HG03196 (cell line): ENCODE measurements at regions not wholly inside any gene's neighbourhood (a gene's known extent, or its start where the extent isn't known, plus 50 kb on each side); places are given as distances from the start of the nearest gene placed in this dataset.
A peak's percentile ranks its signal among the peaks of the same experiment; 100 is the strongest.
"Not testable (repeated sequence)": the region's sequence is repeated elsewhere in the genome, so short reads cannot be mapped to it uniquely, and the experiment has no call there.

Source experiments
- ATAC-seq: cut with Tn5 transposase; IDR thresholded peaks from one replicate; pipeline ENCODE4 v1.9.1; 2021; ENCODE audit not compliant: unreplicated experiment

DNA sequence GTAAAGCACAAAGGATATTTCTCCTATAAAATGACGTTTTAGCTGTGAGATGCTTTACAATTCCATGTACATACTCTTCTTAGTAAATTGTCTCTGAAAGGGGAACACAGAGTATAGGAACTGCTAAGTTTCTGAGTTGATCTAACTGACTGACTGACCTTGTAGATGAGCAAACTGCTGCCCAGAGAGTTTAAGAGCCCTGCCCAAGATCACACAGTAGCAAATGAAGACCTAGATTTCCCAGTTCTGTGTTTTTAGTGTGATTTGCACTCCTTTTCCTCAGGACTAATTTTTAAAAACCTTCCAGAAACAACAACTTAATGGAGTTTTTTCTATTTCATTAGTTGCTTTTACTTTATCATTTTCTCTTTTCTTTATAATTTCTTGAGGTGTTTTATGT is 247.7 kb downstream of the PDCD6IP start:
- ATAC-seq = no peak

DNA sequence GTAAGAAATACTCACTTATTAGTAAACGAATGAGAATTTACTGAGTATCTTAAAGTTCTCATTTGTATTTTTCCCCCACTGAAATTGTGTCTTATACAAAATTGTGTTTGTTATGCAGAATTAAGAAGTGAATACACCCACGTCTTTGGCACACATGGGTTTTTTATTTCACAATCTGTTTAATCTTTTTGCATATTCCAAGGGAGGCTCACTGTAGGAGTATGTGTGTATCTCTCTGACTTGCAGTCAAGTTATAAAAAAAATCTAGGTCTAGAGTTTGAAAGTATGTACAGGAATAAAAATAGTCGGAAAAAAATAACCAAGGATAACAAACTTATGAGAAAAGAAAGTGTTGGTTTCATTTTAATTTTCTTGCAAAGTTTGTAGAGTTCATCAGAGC is 255.2 kb downstream of the PDCD6IP start:
- ATAC-seq = no peak

DNA sequence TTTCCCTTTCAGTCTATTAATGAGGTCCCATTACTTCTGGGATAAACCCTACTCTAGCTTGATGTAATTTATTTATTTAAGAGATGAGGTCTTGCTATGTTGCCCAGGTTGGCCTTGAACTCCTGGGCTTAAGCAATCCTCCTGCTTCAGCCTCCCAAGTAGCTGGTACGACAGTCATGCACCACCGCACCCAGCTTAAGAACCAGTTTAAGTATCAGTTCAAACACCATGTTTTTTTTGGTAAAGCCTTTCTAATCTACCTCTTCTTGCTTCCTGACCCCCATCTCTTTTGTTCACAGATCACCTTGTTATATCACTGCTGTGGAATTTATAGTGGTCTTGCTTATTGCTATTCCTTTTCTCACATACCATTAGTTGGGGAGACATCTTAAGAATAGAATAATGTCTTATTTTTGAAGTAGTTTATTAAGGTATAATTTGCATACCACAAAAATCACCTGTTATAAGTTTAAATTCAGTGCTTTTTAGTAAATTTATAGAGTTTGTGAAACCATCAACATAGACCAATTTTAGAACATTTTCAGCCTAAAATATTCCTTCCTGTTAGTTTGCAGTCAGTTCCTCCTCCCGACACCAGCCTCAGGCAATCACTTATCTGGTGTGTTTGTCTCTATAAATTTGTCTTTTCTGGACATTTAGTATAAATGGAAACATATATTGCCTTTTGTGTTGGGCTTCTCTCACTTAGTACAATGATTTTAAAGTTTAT is 257.9 kb downstream of the PDCD6IP start:
- peak; percentile 30 for ATAC-seq

DNA sequence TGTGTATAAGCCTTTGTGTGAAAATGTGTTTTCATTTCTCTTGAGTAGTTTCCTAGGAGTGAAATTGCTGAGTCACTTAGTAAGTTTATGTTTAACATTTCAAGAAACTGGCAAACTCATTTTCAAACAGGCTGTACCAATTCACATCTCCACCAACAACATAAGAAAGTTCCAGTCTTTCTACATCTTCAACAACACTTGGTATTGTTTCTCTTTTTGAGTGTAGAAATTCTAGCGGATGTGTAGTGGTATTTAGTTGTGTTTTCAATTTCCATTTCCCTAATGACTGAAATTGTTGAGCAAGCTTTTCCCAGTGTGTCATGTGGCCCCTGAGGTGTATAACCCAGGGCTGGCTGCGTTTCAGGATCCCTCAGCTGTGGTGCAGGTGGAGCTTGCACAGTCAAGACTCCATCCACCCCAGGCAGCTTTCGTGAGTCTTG is 258.5 kb downstream of the PDCD6IP start:
- peak; percentile 97 for ATAC-seq

DNA sequence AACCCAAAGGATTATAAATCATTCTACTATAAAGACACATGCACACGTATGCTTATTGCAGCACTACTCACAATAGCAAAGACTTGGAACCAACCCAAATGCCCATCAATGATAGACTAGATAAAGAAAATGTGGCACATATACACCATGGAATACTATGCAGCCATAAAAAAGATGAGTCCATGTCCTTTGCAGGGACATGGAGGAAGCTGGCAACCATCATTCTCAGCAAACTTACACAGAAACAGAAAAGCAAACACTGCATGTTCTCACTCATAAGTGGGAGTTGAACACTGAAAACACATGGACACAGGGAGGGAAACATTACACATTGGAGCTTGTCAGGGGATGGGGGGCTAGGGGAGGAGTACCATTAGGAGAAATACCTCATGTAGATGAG is 262.6 kb downstream of the PDCD6IP start:
- ATAC-seq = not testable (repeated sequence)

DNA sequence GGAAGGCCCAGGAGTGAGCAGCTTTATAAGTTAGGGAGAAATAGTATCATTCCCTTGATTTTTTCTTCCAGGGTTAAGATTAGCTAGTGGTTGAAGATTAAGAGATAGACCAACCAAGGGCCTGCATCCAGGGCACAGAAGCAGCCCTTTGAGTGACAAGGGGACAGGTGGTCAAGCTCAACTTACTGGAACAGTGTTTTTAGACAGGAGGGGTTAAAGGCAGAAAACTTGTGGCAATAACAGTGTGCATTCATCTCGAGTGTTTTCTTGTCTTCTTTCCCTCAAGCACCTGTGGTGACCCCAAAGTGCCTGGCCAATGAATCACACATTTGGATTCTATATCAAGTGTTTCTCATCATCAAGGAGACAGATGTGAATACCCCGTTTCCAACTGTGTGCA is 267.5 kb downstream of the PDCD6IP start:
- ATAC-seq = no peak

DNA sequence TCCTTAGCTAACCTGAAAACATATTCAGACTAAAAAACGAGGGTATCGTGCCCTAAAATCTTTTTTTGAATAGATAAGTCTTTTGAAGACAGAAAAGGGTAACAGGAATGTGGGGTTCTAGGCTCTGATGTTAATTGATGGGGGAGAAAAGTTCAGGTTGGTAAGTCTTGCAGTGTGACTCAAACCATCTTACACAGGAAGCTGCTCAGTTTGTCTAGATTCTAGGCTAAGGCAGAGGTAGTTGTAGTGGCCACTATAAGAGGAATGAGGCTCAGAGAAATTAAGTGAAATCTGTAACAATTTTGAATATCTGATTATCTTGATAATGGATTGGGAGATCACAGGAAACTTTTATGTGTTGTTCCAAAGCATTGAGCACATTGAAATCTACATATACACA is 267.9 kb downstream of the PDCD6IP start:
- no peak for ATAC-seq

DNA sequence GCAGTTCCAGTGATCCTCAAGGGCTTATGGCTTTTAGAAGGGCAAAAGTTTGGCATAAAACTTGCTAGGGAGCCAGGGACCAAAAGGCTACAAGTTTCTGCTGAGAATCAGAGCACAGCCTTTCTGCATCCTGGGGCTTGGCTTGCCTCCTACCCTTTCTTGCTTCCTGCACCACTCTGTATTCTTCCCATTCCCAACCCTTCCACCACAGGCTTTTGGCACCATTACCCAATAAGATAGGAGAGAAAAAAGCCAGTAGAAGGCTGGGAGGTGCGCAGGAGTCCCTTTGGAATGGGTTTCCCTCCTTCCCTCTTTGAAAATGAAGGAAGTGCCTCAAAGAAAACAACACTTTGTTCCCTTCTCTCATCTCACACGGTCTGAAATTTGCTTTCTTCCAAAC is 268.6 kb downstream of the PDCD6IP start:
- no peak for ATAC-seq

DNA sequence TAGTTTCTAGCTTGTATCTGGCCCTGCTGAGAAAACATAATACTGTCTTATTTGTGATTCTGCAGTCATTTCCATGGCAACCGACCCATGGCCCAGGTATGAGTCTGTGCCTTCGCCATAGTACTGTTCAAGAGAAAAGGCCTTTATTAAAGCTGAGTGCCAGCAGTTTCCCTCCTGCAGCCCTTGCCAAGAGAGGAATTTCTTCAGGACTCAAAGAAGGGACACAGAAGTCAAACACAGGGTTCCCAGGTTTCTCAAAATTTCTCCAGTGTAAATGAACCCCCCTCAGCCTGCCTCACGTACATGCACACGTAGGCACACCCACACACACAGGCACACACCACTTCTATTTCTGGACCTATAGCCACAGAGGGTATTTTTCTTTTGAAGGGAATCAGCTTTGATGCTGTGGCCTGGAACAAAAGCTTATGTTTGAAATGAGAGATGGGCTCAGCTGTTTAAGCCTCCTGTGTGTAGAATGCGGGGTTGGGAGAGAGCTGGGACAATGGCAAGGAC is 269.2 kb downstream of the PDCD6IP start:
- ATAC-seq = no peak

DNA sequence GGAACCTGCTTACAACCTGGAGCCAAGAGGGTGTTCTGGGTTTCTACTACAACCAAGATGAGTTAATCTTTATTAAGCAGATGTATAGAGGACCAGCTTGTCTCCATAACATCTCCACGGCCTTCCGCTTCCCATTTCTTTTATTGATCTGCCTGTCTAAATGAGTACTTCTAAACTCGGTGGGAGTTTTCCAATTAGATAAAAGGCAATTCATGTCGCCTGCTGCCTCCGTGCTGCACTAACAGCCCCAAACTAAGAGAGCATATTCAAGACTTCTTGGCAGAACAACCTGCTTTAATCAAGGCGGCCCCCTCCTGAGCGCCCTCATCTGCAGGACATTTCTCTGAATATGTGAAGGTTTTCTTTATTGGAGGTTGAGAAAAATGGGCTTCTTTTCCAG is 270.1 kb downstream of the PDCD6IP start:
- no peak for ATAC-seq

DNA sequence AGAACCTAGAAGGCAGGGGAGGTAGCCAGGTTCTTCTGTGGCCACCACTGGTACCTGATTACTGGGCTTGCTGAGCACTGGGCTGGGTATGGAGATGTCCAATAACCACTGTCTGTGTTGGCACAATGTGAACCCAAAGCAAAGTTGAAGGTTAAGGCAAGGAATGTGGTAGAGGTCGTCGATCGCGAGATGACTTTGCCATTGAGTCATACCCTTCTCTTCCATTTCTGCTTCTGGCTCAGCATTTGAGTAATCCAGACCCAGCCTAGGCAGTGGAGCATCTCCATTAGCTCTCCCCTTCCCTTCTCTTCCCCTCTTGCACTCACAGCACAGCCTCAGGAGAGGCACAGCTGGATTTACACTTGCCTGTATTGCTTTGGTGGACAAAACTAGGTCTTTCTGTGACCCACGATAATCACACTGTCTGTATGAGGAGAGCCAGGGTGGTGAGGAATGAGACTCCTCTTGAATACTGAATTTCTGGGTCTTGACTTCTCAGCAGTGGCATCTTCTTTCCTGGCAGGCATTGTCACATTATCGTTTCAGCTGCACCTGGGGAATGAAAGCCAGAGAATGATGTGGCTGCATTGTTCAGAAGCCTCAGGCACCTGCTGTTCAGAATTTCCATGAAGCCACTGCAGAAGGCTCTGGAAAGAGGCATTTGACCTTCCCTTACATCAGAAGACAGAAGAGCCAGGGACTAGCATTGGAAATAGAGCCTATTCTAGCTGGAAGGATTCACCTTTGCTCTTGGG is 272.6 kb downstream of the PDCD6IP start:
- no peak for ATAC-seq

DNA sequence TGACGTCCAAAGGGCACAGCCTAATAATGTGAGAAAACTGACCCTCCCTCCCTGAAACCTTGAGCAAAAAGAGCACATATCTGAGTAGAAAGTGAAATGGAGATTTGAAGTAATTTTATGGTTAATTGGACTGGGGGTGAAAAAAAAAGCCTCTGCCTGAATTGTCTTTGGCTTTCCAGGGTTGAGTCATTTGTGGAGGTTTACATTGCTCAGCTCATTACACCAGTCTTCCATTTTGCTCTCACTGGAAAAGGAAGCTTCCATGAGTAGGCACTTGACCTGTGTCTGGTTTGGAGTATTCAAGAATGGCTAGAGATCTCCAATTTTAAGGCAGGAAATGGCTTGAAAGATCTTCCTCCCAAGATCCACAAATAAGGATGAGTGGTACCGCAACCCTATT is 273.9 kb downstream of the PDCD6IP start:
- peak; percentile 41 for ATAC-seq

DNA sequence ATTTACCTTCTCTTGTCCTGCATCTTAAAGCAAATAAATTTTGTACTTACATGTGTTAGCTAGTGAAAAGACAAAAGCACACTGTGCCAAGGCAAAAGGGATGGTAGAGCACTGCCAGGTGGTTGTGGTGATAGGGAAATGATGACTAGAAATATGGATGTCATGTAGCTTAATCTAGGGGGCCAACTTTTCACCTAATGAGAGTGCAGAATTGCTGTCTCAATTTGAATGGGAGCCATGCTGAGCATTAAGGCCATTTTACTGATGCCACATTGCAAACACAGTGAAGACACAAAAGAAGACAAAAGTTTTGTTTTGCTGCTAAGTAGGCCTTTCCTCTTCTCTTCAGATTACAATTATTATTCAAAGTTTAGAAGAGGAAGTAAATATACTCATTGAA is 274.7 kb downstream of the PDCD6IP start:
- ATAC-seq = no peak

DNA sequence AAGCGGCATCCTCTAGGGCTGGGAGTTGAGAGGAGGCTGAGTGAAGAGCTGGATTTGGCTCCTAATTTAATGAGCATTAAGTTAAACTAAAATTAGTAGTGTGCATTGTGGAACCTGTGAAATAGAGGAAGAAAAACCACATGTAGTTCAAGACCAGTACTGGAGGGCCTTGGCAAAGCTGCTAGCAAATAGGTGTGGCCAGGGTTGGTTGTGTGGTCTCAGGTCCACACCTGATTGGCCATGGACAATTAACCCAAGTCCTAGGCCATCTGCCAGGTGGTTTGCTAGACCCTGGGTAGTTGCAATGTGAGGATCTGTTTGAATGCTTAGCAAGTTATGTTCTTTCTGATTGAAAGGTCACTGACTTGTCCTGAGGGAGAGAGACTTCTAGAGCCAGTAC is 275.5 kb downstream of the PDCD6IP start:
- peak; percentile 39 for ATAC-seq

DNA sequence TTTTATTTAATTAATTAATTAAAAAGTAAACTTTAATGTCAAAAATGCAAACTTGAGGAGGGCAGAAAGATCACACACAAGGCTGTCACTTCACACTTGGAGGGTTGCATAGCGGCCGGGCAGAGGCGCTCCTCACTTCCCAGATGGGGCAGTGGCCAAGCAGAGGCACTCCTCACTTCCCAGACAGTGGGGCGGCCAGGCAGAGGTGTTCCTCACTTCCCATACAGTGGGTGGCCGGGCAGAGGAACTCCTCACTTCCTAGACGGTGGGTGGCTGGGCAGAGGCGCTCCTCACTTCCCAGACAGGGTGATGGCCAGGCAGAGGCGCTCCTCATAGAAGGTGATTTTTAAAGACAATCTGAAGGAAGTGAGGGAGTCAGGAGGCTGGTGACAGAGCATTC is 277.5 kb downstream of the PDCD6IP start:
- no peak for ATAC-seq

DNA sequence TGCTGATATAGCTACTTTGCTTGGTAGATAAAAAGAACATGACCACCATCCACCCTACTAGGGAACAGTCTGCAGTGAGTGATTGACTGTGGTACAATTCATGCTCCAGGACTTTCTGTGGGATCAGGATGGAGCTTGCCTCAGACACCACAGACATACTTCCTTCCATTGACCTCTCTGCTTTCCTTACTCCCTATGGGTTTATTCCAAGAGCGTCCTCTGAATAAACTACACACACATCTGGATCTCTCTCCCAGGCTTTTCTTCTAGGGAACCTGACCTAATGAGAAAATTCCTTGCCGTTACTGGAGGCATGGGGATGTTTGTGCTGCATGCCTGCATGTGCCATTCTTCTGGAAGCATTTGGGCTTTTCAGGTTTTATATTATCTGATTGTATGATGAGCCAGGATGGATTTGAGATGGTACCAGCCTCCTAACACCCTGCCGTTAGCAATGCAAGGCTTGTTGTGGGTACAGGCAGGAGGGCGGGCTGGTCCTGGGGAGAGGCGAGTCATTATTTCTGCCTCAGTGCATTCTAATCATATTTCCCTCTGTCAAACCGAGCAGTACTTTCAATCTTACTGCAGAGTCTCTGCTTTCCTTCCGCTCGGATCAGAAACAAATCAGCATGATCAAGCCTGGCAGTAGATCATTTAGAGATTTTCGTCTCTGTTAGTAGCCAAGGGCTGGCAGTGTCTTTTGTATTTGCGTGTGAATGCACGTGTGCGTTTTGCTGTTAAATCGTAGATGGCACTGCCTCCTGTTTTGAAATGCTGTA is 279.2 kb downstream of the PDCD6IP start:
- ATAC-seq = peak; percentile 61

DNA sequence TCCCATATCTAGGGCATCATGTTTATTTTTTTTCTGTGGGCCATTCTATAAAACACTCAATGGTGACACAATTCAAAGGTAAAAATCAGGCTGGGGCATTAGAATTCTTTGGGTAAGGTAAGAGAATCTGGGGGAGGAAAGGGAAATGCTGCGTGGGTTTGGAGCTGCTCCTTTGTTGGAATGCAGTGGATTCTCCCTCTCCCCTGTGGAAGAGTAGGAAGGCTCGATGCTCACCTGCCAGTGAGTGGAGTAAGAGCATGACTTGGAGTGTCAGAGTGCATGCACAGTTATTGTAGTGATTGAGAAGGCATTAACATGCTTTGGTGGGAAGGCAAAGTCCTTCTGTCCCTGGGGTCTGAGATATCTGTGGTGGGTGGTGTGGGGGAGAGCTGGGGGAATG is 280.0 kb downstream of the PDCD6IP start:
- ATAC-seq = no peak

DNA sequence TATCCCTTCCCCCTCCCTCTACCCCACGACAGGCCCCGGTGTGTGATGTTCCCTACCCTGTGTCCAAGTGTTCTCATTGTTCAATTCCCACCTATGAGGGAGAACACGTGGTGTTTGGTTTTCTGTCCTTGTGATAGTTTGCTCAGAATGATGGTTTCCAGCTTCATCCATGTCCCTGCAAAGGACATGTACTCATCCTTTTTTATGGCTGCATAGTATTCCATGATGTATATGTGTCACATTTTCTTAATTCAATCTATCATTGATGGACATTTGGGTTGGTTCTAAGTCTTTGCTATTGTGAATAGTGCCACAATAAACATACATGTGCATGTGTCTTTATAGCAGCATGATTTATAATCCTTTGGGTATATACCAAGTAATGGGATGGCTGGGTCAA is 281.4 kb downstream of the PDCD6IP start:
- not testable (repeated sequence) for ATAC-seq

DNA sequence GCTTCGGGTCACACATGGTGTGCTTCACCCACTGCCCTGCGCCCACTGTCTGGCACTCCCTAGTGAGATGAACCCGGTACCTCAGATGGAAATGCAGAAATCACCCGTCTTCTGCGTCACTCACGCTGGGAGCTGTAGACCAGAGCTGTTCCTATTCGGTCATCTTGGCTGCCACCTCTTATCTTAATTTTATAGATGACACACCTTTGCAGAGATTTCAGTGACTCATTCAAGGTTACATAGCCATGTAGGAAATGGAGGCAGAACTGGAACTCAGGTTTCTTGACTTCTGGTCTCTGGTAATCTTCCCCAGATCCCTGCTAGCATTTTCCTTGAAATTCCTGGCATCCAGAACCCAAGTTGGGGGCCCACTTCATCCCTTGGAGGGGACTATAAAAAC is 291.9 kb downstream of the PDCD6IP start:
- not testable (repeated sequence) for ATAC-seq

DNA sequence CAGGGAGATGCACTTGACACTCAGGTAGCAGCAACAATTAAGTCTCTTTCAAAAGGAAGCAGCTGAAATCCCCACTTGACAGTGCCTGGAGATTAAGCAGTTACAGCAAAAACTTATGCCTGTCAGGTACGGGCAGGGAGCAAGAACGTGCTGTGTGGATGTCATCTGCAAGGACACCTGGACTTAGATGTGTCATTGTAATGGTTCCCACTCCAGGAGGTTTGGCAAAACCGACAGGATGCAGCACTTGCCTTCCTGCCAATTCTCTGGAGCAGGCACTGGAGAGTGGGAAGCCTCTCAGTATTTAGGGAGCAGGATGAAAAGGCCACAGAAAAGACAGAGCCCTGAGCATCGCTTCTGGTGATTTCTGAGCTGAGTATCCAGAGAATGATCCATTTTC is 292.4 kb downstream of the PDCD6IP start:
- ATAC-seq = no peak

DNA sequence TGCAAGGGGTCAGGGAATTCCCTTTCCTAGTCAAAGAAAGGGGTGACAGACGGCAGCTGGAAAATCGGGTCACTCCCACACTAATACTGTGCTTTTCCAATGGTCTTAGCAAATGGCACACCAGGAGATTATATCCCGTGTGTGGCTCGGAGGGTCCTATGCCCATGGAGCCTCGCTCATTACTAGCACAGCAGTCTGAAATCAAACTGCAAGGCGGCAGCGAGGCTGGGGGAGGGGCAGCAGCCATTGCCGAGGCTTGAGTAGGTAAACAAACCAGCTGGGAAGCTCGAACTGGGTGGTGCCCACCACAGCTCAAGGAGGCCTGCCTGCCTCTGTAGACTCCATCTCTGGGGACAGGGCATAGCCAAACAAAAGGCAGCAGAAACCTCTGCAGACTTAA is 295.9 kb downstream of the PDCD6IP start:
- not testable (repeated sequence) for ATAC-seq

DNA sequence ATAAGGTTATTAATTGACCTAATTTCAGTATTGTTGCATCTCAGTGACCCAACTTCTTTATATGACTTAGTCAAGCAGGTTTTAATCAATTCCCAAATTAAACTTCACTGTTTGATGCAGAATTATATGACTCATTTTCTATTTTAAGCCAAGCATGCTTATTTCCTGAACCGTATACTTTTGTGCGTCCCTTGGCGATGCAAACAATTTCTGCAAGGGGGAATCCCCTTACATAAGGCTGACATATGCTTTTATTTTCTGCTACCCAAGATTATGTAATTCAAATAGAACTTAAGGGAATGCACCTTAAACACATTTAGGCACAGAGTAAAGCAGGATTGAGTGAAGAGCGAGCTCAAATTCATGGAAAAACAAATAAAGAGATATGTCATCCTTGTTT is 303.9 kb downstream of the PDCD6IP start:
- ATAC-seq = no peak
